ENCODE measurements at regions not wholly inside any gene's neighbourhood (a gene's known extent, or its start where the extent isn't known, plus 50 kb on each side); places are given as distances from the start of the nearest gene placed in this dataset.

DNA sequence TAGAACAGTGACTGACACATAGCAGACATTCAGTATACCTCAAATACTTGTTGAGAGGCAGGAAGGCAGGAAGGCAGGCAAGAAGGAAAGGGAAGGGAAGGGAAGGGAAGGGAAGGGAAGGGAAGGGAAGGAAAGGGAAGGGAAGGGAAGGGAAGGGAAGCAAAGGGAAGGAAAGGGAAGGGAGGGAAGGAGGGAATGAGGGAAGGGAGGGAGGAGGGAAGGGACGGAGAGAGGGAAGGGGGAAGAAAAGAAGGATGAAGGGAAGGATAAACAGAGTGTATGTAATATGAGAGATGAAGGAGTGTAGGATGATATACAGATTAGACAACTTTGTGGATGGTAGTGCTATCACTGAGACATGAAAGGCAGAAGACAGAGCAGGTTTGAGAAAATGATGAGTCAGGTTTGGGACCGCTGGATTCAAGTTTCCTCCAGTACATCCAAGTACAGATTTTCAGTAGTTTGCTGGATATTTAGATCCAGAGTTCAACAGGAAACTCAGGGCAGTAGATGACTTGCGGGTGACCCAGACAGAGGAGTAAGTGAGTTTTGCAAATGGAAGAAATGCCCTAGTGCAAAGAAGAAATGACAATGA lies 85.9 kb downstream of the MAFB start:
- no peak for TF ChIP-seq RELA (CRISPR knock-in tag; IDR thresholded peaks at IDR 0.05; ENCODE audit: borderline replicate concordance)
- TF ChIP-seq ZNF121 (CRISPR knock-in tag; IDR thresholded peaks at IDR 0.05): no peak
- TF ChIP-seq, protein P1, sequence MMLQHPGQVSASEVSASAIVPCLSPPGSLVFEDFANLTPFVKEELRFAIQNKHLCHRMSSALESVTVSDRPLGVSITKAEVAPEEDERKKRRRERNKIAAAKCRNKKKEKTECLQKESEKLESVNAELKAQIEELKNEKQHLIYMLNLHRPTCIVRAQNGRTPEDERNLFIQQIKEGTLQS (CRISPR knock-in tag; conservative IDR thresholded peaks at IDR 0.05): no peak
- TF ChIP-seq, protein P2, sequence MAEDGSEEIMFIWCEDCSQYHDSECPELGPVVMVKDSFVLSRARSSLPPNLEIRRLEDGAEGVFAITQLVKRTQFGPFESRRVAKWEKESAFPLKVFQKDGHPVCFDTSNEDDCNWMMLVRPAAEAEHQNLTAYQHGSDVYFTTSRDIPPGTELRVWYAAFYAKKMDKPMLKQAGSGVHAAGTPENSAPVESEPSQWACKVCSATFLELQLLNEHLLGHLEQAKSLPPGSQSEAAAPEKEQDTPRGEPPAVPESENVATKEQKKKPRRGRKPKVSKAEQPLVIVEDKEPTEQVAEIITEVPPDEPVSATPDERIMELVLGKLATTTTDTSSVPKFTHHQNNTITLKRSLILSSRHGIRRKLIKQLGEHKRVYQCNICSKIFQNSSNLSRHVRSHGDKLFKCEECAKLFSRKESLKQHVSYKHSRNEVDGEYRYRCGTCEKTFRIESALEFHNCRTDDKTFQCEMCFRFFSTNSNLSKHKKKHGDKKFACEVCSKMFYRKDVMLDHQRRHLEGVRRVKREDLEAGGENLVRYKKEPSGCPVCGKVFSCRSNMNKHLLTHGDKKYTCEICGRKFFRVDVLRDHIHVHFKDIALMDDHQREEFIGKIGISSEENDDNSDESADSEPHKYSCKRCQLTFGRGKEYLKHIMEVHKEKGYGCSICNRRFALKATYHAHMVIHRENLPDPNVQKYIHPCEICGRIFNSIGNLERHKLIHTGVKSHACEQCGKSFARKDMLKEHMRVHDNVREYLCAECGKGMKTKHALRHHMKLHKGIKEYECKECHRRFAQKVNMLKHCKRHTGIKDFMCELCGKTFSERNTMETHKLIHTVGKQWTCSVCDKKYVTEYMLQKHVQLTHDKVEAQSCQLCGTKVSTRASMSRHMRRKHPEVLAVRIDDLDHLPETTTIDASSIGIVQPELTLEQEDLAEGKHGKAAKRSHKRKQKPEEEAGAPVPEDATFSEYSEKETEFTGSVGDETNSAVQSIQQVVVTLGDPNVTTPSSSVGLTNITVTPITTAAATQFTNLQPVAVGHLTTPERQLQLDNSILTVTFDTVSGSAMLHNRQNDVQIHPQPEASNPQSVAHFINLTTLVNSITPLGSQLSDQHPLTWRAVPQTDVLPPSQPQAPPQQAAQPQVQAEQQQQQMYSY (CRISPR knock-in tag; IDR thresholded peaks at IDR 0.05): no peak
- TF ChIP-seq SMAD3 (CRISPR knock-in tag; IDR thresholded peaks at IDR 0.05; ENCODE audit: borderline replicate concordance): no peak
- no peak for TF ChIP-seq FOXJ3 (CRISPR knock-in tag; IDR thresholded peaks at IDR 0.05; ENCODE audit: borderline replicate concordance)
- TF ChIP-seq, protein P3, sequence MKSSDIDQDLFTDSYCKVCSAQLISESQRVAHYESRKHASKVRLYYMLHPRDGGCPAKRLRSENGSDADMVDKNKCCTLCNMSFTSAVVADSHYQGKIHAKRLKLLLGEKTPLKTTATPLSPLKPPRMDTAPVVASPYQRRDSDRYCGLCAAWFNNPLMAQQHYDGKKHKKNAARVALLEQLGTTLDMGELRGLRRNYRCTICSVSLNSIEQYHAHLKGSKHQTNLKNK (CRISPR knock-in tag; IDR thresholded peaks at IDR 0.05): no peak
- no peak for TF ChIP-seq NR3C1 (CRISPR knock-in tag; conservative IDR thresholded peaks at IDR 0.05; ENCODE audit: low read depth)
- TF ChIP-seq GABPB1 (CRISPR knock-in tag; IDR thresholded peaks at IDR 0.05): no peak
- no peak for TF ChIP-seq TEAD1 (CRISPR knock-in tag; IDR thresholded peaks at IDR 0.05)
- no peak for TF ChIP-seq ZNF423 (CRISPR knock-in tag; IDR thresholded peaks at IDR 0.05)
- TF ChIP-seq ZNF232 (CRISPR knock-in tag; IDR thresholded peaks at IDR 0.05): no peak
- no peak overlapping the region for H3K4me3 Mint-ChIP-seq
- ChIA-PET CTCF (no interaction called here), POLR2A (no interaction called here)
- peaks cover 15% of the 10 kb centered on the region for H3K36me3 Mint-ChIP-seq
- DNase-seq (ENCODE audit: low spot score): no peak
- H3K27me3 Mint-ChIP-seq (ENCODE audit: low read depth): peaks cover 3% of the 10 kb centered on the region; the same call in 1 of the 2 replicates
- no peaks in the 10 kb centered on the region for H3K4me1 Mint-ChIP-seq
- no peak overlapping the region for H3K27ac Mint-ChIP-seq
- peaks cover 22% of the 10 kb centered on the region for H3K9me3 Mint-ChIP-seq
- no peak for ATAC-seq

DNA sequence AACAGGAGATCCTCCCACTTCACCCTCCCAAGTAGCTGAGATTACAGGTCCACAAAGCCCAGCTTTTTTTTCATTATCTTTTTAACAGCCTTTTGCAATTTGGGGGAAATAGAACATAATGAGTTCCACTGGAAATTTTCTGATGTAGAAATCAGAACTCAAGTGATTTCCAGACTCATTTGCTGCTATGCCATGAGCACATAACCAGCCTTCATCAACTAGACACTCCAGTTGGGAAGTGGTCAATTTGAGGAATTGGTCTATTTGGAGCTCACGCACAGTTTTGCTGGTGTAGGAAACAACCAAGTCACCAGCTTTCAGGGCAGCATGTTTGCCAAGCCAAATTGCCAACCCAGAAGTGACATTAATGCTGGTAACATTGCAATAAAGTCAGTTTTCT lies 86.7 kb downstream of the MAFB start:
- peaks cover 15% of the 10 kb centered on the region for H3K36me3 Mint-ChIP-seq
- peaks cover 23% of the 10 kb centered on the region for H3K9me3 Mint-ChIP-seq
- TF ChIP-seq, protein P4, sequence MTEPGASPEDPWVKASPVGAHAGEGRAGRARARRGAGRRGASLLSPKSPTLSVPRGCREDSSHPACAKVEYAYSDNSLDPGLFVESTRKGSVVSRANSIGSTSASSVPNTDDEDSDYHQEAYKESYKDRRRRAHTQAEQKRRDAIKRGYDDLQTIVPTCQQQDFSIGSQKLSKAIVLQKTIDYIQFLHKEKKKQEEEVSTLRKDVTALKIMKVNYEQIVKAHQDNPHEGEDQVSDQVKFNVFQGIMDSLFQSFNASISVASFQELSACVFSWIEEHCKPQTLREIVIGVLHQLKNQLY (CRISPR knock-in tag; IDR thresholded peaks at IDR 0.05): no peak
- TF ChIP-seq CREB1 (CRISPR knock-in tag; IDR thresholded peaks at IDR 0.05): no peak
- TF ChIP-seq ESRRA (CRISPR knock-in tag; IDR thresholded peaks at IDR 0.05; ENCODE audit: borderline replicate concordance): no peak
- TF ChIP-seq TEAD4 (CRISPR knock-in tag; IDR thresholded peaks at IDR 0.05): no peak
- TF ChIP-seq ELF4 (CRISPR knock-in tag; IDR thresholded peaks at IDR 0.05; ENCODE audit: low read depth): no peak
- TF ChIP-seq, protein P5, sequence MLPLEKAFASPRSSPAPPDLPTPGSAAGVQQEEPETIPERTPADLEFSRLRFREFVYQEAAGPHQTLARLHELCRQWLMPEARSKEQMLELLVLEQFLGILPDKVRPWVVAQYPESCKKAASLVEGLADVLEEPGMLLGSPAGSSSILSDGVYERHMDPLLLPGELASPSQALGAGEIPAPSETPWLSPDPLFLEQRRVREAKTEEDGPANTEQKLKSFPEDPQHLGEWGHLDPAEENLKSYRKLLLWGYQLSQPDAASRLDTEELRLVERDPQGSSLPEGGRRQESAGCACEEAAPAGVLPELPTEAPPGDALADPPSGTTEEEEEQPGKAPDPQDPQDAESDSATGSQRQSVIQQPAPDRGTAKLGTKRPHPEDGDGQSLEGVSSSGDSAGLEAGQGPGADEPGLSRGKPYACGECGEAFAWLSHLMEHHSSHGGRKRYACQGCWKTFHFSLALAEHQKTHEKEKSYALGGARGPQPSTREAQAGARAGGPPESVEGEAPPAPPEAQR (CRISPR knock-in tag; IDR thresholded peaks at IDR 0.05): no peak
- TF ChIP-seq, protein P6, sequence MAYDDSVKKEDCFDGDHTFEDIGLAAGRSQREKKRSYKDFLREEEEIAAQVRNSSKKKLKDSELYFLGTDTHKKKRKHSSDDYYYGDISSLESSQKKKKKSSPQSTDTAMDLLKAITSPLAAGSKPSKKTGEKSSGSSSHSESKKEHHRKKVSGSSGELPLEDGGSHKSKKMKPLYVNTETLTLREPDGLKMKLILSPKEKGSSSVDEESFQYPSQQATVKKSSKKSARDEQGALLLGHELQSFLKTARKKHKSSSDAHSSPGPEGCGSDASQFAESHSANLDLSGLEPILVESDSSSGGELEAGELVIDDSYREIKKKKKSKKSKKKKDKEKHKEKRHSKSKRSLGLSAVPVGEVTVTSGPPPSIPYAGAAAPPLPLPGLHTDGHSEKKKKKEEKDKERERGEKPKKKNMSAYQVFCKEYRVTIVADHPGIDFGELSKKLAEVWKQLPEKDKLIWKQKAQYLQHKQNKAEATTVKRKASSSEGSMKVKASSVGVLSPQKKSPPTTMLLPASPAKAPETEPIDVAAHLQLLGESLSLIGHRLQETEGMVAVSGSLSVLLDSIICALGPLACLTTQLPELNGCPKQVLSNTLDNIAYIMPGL (CRISPR knock-in tag; IDR thresholded peaks at IDR 0.05): no peak
- TF ChIP-seq ZNF138 (CRISPR knock-in tag; conservative IDR thresholded peaks at IDR 0.05): no peak
- TF ChIP-seq, protein P7, sequence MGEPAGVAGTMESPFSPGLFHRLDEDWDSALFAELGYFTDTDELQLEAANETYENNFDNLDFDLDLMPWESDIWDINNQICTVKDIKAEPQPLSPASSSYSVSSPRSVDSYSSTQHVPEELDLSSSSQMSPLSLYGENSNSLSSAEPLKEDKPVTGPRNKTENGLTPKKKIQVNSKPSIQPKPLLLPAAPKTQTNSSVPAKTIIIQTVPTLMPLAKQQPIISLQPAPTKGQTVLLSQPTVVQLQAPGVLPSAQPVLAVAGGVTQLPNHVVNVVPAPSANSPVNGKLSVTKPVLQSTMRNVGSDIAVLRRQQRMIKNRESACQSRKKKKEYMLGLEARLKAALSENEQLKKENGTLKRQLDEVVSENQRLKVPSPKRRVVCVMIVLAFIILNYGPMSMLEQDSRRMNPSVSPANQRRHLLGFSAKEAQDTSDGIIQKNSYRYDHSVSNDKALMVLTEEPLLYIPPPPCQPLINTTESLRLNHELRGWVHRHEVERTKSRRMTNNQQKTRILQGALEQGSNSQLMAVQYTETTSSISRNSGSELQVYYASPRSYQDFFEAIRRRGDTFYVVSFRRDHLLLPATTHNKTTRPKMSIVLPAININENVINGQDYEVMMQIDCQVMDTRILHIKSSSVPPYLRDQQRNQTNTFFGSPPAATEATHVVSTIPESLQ (CRISPR knock-in tag; IDR thresholded peaks at IDR 0.05): no peak
- TF ChIP-seq JAZF1 (CRISPR knock-in tag; IDR thresholded peaks at IDR 0.05): no peak
- TF ChIP-seq NFYB (CRISPR knock-in tag; conservative IDR thresholded peaks at IDR 0.05; ENCODE audit: low read depth): no peak

More for the DNA sequence above, 86.7 kb downstream of the MAFB start:
- Mint-ChIP-seq H3K4me1 (no peaks in the 10 kb centered on the region), H3K27ac (no peak overlapping the region), H3K4me3 (no peak overlapping the region), H3K27me3 (ENCODE audit: low read depth) (peaks cover 3% of the 10 kb centered on the region; the same call in 1 of the 2 replicates)
- CTCF ChIA-PET: no interaction called here
- DNase-seq (ENCODE audit: low spot score) (no peak), ATAC-seq (no peak)
- POLR2A ChIA-PET: no interaction called here

Data from WTC11 (cell line).